GM18873 (cell line): ENCODE measurements at regions not wholly inside any gene's neighbourhood (a gene's known extent, or its start where the extent isn't known, plus 50 kb on each side); places are given as distances from the start of the nearest gene placed in this dataset.

Experiments used
- ATAC-seq: cut with Tn5 transposase; IDR thresholded peaks from one replicate; pipeline ENCODE4 v1.9.1; 2021; ENCODE audit warnings: mild to moderate bottlenecking, moderate library complexity, moderate number of reproducible peaks; ENCODE audit not compliant: unreplicated experiment, low FRiP score

GRCh38 chr9:129393064-129393463 lies 215.0 kb upstream of the IER5L start:
- no peak for ATAC-seq

DNA sequence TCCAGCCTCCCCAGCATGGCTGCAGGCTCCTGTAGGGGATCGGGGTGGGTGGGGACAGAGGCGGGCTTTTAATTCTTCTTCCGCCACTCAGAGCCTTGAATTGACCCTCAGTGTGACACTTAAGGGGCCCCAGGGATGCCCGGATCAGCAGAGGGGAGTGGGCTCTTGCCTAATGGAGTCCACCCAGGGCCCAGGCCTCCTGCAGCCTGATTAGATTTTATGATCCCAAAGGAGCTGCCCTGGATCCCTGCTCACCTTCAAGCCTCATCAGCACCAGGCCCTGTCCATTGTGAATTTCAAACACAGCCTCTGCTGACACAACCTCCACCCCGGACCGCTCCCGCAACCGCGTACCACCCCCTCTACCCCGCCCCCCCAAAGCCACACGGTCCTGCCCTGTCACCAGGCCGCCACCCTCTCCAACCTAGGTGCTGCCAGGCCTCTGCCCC lies 214.1 kb upstream of the IER5L start:
- no peak for ATAC-seq

DNA sequence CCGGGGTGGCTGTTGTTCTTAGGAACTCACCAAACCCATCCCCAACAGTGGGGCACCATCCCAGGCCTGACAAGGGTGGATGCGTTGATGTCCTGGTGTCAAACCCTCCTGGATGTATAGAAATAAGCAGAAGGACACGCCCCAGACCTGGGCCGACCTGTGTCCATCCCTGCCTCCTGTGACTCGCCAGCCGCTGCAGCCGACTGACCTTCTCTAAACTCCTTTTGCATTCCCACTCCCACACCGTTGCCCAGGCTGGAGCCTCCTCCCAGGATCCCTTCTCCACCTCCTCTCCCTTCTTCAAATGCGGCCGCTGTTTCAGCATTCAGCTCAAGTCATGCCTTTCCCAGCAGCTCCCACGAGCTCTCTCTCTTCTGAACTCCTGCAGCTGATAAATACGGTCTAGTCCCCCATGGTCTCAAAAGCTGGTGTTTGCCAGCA lies 213.2 kb upstream of the IER5L start:
- ATAC-seq, result no peak

- no peak for ATAC-seq
Measured at GRCh38 chr9:129390541-129390940, 212.5 kb upstream of the IER5L start.

DNA sequence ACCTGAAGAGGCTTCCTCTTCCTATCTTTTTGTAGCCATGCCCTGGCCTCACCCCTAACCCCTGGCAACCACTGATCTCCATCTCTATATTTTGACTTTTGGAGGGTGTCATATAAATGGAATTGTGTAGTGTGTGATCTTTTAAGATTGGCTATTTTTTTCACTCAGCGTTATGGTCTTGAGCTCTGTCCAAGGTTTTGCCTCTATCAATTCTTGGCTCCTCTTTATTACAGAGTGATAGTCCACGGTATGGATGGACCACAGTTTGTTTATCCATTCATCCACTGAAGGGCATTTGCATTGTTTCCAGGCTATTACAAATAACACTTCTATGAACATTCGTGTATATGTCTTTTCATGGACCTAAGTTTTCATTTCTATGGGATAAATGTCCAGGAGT lies 209.8 kb upstream of the IER5L start:
- ATAC-seq, result no peak

GRCh38 chr9:129386812-129387177 lies 208.7 kb upstream of the IER5L start:
- no peak for ATAC-seq

DNA sequence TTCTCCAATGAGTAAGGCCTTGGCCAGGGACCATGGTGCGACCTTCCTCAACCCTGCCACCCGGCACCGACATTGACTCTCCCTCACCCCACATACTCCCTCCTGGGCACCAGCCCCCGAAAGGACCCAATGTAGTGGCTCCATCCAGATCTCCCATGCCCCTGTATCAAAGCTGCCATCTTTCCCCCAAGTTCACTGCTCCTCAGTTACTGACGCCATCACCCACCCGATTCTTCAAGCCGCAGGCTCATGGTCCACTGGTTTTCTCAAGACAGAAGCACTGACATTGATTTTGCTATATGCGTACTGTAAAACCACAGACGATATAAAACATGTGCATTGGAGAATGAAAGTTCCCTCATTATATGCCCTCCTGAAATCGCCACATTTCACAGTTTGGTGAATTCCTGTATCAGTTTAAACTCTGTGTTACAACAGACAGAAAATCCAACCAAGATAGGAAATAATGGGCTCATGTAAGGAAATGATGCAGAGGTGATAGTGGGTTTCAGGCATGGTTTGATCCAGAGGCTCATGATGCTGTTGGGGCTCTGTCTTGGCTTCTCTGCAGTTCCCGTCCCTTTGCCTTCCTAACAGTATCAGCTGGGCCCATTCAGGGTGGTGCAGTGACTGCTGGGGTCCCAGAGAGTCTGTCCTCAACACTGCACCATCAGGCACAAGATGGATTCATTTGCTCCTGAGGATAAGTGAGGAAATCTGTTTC lies 207.3 kb upstream of the IER5L start:
- no peak for ATAC-seq

DNA sequence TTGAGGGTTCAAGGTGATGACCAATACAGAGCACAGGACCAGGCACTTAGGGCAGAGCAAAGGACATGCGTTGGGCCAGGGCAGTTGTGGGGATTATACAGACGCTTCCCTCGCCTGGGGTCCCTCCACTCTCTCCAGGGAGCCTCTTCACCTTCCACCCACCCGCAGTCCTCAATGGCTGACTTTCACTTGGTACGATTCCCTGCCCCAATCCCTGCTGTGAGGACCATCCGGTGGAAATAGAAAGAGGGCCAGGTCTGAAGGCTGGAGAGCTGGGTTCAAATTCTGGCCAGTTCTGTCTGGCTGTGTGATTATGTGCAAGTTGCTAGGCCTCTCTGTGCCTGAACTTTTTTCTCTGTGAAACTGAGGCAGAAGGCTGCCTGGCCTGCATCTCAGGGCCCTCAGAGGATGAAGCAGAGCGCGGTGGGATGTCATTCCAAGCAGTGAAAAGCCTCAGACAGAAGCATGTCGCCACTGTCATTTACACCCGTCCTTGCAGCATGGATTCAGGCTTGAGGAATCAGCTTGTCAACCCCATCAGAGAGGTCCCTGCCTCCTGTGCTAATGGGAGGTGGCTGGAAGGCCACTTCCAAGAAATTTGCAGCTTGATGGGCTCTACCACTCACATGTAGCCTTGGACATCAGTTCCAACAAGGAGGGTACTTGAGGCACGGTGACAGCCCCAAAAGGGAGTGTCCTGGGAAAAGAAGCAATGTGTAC lies 206.6 kb upstream of the IER5L start:
- ATAC-seq, result no peak

DNA sequence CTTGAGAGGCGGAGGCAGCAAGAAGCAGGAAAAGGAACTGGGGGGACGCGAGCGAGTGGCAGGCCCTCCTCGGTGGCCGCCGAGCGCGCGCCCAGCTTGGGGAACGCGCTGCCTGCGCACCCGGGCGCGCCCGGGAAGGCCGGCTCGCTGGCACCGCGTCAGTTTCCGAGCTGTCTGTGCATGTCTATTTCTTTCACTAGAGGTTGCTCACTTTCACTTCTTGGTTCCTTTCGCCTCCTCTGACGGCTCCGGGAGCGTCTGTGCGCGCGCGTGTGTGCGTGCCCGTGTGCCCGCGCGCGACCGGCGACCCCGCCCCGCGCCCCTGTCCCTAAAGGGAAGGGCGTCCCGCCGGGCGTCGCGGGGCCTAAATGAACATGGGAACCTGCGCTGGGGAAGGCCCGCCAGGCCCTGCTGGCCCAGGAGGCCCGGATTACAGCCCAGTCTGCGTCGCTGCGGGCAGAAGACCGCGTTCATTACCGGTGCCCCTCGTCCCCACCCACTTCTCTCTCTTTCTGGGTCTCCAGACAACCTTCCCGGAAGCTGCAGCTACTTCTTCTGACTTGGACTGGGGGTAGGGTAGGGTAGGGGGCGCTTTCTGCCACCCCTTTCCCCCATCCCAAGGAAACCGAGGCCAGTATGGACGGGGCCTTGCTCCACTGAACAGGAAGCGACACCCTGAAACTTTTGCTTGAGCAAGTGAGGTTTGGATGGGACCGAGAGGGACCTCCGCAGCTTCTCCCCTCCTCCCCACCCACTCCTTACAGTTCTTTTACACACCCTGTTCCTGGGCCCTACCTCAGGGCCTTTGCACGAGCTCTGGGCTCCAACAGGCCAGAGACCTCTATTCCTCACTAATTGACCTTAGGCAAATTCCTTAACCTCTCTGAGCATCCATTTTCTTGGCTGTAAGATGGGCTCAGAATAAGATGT lies 205.8 kb upstream of the IER5L start:
- ATAC-seq, result no peak

DNA sequence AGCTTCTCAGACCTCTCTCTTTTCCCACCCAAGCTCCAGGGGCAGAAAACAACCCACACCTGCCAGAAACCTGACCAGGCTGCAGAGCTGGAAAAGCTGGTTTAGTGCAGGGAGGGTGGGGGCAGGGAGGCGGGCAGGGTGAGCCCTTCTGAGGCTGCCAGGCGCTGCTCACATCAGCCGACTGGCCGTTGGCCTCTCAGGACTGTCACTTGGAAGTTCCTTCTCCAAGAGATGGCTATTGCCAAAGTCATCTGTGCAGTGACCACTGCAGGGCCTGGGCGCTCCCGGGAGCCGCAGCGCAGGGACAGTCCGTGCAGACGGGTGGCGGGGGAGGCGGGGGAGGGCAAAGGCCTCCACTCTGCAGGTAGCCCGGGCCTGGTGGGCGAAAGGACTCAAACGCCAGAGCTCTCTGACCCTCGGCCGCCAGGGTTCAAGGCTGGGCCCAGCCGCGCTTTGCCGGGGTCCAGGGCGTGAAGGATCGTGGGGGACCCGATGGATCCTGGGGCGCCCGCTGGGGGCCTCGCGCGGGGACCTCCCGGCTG lies 205.0 kb upstream of the IER5L start:
- no peak for ATAC-seq

GRCh38 chr9:129382281-129383018 lies 204.4 kb upstream of the IER5L start:
- no peak for ATAC-seq

GRCh38 chr9:129381481-129381957 lies 203.5 kb upstream of the IER5L start:
- no peak for ATAC-seq

DNA sequence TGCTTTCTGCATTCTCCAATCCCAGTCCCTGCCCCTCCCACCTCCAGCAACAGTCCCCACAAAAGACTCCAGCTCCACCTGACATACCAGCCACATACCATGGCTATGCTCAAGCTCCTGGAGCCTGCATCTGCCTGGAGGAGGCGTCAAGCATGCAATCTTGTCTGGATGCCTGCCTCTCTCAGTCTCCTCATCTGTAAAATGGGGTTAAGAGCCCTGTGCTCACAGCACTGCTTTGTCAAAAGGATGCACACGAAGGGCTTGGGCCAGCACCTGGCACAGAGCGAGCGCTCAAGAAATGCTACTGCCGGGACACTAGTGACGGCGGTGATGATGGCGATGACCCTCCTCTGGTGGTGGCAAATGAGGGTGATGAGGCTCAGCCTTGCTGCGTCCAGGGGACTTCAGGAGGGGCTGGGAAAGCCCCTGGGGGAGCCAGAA lies 202.9 kb upstream of the IER5L start:
- ATAC-seq, result no peak

- ATAC-seq, result no peak
Measured at GRCh38 chr9:129379886-129380285, 201.8 kb upstream of the IER5L start.

GRCh38 chr9:129379181-129379836 lies 201.2 kb upstream of the IER5L start:
- no peak for ATAC-seq

DNA sequence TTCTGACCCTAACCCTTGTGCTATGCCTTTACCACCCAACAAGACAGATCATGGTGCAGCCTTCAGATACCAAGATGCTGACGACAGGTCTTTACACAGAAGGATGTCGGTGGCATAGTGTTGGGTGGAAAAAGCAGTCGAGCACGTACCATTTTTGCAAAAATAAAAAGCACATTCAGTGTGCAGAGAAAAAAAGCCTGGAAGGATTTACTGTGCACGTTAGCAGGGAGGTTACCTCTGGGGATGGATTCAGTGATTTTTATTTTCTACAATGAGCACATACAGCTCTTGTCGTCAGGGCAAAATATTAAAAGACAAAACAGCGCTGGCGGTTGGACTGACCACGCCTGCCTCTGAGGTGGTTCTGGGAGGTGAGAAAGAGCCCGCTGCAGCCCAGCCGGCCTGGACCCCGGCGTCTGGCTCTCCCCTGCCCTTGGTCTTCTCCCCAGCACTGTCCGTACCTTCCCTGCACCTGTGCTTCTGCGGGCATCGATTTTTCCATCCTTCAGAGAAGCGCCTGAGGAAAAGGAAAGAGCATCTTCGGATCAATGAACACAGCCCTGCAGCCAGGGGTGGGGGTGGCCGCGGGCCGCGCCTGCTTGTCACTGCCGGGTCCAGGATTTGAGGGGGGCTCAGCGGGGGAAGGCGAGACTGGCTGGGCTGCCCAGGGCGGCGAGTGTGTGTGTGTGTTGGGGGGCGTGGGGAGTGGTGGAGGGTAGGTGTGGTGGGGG lies 200.0 kb upstream of the IER5L start:
- no peak for ATAC-seq

- ATAC-seq, result no peak
Measured at GRCh38 chr9:129377181-129377580, 199.1 kb upstream of the IER5L start.

DNA sequence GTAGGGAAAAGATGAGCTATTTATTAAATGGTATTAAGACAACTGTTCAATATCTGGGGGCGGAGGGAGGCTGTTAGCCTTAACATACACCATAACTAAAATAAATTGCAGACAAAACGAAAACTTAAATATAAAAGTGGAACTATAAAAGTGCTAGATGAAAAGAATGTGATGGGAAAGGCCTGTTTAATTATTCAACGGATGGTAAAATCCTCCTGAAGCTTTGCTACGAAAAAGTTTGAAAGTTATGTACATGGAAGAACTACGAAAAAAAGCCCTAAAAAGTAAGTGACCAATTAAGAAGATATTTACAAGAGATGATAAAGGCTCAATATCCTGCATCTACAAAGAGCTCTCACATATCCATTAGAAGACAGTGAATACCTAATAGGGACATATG lies 197.8 kb upstream of the IER5L start:
- ATAC-seq, result no peak

DNA sequence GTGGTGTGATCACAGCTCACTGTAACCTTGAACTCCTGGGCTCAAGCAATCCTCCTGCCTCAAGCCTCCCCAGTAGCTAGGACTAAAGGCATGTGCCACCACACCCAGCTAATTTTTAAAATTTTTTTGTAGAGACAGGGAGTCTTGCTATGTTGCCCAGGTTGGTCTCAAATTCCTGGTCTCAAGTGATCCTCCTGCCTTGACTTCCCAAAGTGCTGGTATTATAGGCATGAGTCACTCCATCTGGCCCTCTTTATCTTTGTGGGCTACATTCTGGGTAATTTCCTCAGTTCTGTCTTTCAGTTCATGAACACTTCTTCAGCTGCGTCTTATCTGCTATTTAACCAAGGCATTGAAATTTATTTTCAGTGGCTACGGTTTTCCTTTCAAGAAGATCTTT lies 196.6 kb upstream of the IER5L start:
- no peak for ATAC-seq
